GM19467 (cell line): ENCODE measurements at regions not wholly inside any gene's neighbourhood (a gene's known extent, or its start where the extent isn't known, plus 50 kb on each side); places are given as distances from the start of the nearest gene placed in this dataset.

Experiments used
- ATAC-seq: cut with Tn5 transposase; IDR thresholded peaks from one replicate; pipeline ENCODE4 v1.9.1; 2021; ENCODE audit warnings: mild to moderate bottlenecking, moderate library complexity; ENCODE audit not compliant: unreplicated experiment

GRCh38 chrX:15985937-15986336 lies 131.3 kb upstream of the AP1S2 start:
- no peak for ATAC-seq

- ATAC-seq = no peak
These were observed 128.4 kb upstream of the AP1S2 start for GRCh38 chrX:15983034-15983433.

- ATAC-seq = no peak
These were observed 123.0 kb upstream of the AP1S2 start for GRCh38 chrX:15977644-15978043.

GRCh38 chrX:15976396-15976795 lies 121.8 kb upstream of the AP1S2 start:
- no peak for ATAC-seq

DNA sequence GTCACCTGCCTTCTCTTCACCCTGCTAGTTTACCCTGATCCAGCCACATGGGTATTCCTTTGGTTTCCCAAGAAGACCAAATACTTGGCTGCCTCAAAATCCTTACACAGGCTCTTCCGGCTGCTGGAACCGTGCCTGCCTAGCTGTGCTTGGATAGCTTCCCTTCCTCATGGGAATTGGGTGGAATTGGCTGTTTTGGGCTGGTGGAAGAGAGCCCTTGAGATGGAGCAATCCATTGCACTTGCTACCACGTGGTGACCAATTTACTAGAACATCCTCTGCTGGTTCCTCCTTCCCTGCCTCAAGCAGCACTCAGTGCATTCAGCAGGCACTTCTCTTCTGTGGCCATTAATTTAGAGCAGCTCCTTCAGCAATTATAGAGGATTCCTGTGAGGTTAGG lies 119.3 kb upstream of the AP1S2 start:
- no peak for ATAC-seq

- ATAC-seq = no peak
These were observed 118.7 kb upstream of the AP1S2 start for GRCh38 chrX:15973299-15973698.

- no peak for ATAC-seq
These were observed 117.1 kb upstream of the AP1S2 start for GRCh38 chrX:15971696-15972095.

DNA sequence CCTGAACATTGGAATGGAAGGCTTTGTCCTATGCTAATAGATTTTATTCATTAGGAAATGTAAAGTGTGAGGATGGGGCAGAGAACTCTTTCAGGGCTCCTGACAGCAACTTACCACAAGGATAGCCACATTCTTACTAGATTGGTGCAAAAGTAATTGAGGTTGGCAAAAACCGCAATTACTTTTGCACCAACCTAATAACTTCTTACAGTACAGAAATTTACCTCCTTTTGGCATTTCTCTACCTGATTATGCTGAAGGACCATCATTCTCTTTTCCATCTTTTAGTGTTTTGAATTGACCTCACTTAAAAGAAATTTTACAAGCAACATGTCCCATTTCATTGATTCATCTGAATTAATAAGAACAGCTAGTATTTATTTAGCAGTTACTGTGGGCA lies 109.2 kb upstream of the AP1S2 start:
- ATAC-seq = no peak

GRCh38 chrX:15960237-15960636 lies 105.6 kb upstream of the AP1S2 start:
- ATAC-seq = no peak

DNA sequence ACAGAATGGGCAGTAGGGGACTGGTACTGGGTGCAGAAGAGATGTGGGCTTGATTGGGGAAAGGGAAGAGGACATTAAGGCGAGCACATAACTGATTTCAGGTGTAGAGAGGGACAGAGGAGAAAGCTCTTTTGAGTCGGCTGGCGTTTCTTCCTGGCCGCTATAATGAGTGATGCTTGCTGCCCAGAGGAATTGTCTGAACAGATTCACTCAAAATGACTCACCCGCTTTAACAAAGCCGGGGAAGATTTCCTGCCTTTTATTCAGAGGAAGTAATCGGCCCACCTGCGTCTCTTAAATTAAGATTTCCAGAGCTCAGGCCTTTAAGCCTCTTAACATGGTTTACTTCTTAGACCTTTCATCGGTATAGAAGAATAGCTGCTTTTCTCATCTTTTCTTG lies 102.1 kb upstream of the AP1S2 start:
- ATAC-seq = no peak

DNA sequence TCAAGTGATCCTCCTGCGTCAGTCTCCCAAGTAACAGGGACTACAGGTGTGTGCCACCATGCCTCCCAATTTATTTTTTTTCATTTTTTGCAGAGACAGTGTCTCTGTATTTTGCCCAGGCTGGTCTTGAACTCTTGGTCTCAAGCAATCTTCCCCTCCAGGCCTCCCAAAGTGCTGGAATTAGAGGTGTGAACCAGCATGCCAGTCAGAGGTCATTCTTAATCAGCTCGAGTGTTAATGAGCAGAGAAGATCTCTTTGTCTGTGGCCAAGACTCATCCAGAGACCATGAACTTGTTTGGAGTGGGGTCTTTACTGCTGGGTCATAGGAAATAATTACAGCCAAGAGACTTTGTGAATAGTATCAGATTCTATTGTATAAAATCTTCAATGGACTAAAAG lies 99.2 kb upstream of the AP1S2 start:
- ATAC-seq = no peak

DNA sequence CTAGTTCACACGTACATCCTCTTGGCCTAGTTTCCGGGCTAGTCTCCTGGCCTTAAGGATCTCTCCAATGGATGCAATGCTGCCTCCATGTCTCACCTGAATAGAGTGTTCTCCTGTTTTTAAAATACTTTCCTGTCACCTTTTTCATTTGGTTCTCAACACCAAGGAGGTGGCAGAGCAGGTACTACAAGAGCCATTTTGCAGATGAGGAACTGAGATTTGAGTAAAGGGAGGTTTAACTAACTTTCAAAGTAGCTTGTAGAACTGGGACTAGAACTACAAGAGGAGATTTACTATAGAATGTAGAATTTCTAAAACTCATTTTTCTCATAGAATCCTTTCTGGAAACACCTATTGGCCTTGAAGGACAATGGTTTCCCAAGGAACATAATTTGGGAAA lies 97.6 kb upstream of the AP1S2 start:
- ATAC-seq = no peak

DNA sequence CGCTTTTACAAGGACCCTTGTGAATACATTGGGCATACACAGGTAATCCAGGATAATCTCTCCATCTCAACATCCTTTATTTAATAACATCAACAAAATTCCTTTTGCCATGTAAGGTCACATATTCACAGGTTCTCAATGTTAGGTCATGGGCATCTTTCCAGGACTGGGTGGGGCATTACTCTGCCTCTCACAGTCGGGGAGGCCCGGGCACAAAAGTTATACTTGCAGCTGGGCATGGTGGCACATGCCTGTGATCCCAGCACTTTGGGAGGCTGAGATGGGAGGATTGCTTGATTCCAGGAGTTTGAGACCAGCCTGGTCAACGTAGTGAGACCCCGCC lies 93.7 kb upstream of the AP1S2 start:
- no peak for ATAC-seq

DNA sequence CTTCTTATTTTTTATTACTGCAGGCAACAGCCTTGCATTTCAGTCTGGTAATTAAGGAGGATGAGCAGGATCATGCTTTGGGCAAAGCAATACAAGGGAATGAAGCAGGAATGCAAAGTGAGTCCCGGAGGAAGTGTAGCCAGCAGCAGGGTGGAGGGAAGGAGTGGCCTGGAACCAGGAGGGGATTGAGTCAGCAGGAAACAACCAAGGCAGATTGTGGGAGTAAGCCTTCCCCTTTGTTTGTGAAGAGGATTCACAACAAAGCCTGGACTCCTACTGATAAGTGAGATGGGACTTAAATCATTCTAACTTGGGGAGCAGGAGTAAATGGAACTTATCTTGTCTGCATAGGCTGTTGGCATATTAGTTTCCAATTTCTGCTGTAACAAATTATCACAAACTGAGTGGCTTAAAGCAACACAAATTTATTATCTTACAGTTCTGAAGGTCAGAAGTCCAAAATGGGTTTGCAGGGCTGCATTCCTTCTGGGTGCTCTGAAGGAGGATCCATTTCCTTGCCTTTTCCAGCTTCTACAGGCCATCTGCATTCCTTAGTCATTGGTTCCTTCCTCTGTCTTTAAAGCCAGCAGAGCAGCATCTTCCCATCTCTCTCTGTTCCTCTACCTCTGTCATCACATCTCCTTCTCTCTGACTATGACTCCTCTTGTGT lies 93.2 kb upstream of the AP1S2 start:
- ATAC-seq = no peak

DNA sequence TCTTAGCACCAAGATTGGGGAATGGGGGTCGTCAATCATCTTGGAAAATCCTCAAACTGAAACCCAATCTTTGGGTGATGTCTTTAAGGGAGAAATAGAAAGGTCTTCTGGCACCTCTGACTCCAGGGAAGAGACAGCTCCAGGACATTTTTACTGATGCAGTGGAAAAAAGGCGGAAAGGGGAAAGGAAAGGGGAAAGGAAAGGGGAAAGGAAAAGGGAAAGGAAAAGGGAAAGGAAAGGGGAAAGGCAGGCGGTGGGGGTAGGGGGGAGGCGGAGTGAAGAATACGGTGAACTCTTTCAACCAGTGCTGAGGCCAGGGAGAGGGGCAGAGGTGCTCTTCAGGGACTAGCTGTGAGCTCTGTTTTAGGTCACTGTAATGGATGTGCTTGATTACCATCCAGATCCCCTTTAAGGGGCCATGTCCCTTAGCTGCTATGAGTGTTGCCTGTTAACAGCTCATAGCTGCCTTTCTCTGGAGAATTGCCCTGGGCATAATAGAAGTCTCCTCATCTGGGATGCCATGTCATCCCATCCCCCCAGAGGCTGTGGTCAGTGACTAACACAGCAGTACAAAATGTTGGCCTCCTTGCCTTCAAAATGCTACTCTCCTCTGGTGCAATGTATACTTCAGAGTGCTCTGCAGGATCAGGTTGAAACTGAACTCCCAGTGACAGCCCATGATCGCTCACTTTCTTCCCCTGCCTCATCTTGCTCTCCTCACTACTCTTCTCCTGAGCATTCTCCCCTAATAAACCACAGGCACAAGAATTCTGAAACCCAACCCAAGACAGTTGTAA lies 92.4 kb upstream of the AP1S2 start:
- no peak for ATAC-seq

DNA sequence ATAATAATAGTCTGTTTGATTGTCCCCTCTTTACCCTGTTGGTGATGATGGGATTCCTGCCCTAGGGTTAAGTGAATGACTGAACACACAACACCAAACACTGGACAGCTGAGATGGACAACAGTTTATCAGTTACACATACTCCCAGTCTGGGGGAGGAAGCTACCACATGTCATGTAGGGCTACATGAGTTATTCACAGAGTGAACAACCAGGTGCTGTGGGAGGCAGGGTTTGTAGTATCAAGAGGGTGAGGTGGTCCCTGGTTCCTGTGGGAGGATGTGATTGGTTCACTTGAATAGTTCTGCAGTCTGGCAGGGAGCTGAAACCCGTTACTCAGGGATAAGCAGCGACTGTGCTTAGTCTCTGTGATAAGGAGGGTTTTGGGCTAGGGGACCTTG lies 88.8 kb upstream of the AP1S2 start:
- no peak for ATAC-seq

GRCh38 chrX:15942307-15942706 lies 87.7 kb upstream of the AP1S2 start:
- ATAC-seq = no peak

- no peak for ATAC-seq
These were observed 85.1 kb upstream of the AP1S2 start for GRCh38 chrX:15939737-15940136.

GRCh38 chrX:15938072-15938471 lies 83.5 kb upstream of the AP1S2 start:
- no peak for ATAC-seq

- ATAC-seq = no peak
These were observed 76.7 kb upstream of the AP1S2 start for GRCh38 chrX:15931362-15931761.

DNA sequence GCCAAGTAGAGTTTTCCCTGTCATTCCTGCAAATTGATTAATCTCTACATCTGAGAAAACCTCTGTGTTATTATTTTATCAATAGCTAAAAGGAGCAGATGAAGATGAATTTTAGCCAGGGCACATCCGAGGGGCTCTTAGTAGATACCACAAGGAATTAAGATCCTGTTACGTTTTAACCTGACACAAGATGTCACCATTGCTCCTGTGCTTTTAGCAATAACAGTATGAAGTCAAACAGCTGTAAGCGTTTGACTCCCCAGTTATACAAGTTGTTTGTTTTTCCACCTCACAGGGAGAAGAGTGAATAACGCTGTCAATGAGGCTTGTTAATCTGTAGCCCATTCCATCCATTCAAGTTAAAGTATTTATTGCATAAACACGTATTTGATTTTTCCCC lies 76.0 kb upstream of the AP1S2 start:
- no peak for ATAC-seq

DNA sequence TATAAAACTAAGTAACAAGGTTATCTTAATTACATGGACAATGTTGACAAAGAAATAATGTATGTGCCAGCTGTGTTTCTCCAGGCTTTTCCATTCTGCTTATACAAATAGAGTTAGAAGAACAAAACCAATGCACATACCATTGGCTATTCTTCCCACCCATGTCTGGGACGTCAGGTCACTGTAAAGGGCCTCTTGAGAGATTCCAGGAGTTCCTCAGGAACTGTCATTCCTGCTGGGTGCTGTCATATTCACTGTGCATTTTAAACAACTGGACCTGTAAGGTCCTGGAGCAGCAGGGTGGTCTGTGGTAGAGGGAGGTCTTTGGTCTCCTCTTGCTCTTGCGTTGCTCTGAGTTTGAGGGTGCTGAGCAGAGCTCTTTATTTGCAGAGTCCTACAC lies 74.6 kb upstream of the AP1S2 start:
- no peak for ATAC-seq

GRCh38 chrX:15926622-15927021 lies 72.0 kb upstream of the AP1S2 start:
- no peak for ATAC-seq
